HL-60 (cell line): ENCODE measurements at regions not wholly inside any gene's neighbourhood (a gene's known extent, or its start where the extent isn't known, plus 50 kb on each side); places are given as distances from the start of the nearest gene placed in this dataset.
"Not testable (repeated sequence)": the region's sequence is repeated elsewhere in the genome, so short reads cannot be mapped to it uniquely, and the experiment has no call there.

ENCODE experiments used
- DNase-seq, 2 experiments: peaks; one replicate each; pipeline ENCODE4 v3.0.0-alpha.2; 2010 to 2020; ENCODE audit warnings: low read depth in 1 of 2, low spot score in 1 of 2
- H3K27ac ChIP-seq: fragments of 250-450 bp; sonication (Bioruptor Pico); replicated peaks from 2 replicates; pipeline ENCODE4 v1.5.1; 2020; ENCODE audit warnings: mild to moderate bottlenecking, moderate library complexity
- H3K27me3 ChIP-seq: fragments of 250-450 bp; sonication (Bioruptor Pico); 2 replicates; pipeline ENCODE4 v1.5.1; 2021; ENCODE audit warnings: mild to moderate bottlenecking, moderate library complexity; ENCODE audit not compliant: insufficient read depth, poor library complexity, severe bottlenecking
- H3K4me3 ChIP-seq: replicated peaks from 2 replicates; pipeline ENCODE4 v1.5.1; 2011; ENCODE audit warnings: mild to moderate bottlenecking, control low read depth, low read length; ENCODE audit not compliant: insufficient read depth
- GABPA ChIP-seq: IDR thresholded peaks from 2 replicates; pipeline ENCODE4 v1.6.1; 2012; ENCODE audit warnings: low read depth
- POLR2AphosphoS5 ChIP-seq: IDR thresholded peaks from 2 replicates; pipeline ENCODE4 v1.6.1; 2012; ENCODE audit warnings: low read depth
- SPI1 ChIP-seq: IDR thresholded peaks from 2 replicates; pipeline ENCODE4 v1.6.1; 2012; ENCODE audit warnings: low read depth, mild to moderate bottlenecking, borderline replicate concordance
- TF ChIP-seq, protein P1 (sequence below): IDR thresholded peaks from 2 replicates; pipeline ENCODE4 v1.6.1; 2012; ENCODE audit warnings: low read depth; ENCODE audit not compliant: insufficient replicate concordance
- TF ChIP-seq, protein P2 (sequence below): IDR thresholded peaks from one replicate; pipeline ENCODE4 v1.5.1; 2011; ENCODE audit warnings: low read length, control low read depth, inconsistent platforms; ENCODE audit not compliant: insufficient read depth

DNA sequence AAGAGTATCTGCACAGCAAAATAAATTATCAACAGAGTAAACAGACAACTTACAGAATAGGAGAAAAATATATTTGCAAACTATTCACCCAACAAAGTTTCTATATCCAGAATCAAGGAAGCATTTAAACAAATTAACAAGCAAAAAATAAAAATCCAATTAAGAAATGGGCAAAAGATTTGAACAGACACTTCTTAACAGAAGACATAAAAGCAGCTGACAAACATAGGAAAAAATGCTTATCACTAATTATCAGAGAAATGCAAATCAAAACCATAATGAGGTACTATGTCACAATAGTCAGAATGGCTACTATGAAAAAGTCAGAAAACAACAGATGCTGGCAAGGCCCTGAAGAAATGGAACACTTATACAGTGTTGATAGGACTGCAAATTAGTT, 434.2 kb upstream of the ADGRB3 start:
- Histone ChIP-seq H3K4me3 (no peak overlapping the region), H3K27me3 (no peaks in the 10 kb centered on the region), H3K27ac (no peak overlapping the region)
- no peak for DNase-seq
- TF ChIP-seq, protein P1, sequence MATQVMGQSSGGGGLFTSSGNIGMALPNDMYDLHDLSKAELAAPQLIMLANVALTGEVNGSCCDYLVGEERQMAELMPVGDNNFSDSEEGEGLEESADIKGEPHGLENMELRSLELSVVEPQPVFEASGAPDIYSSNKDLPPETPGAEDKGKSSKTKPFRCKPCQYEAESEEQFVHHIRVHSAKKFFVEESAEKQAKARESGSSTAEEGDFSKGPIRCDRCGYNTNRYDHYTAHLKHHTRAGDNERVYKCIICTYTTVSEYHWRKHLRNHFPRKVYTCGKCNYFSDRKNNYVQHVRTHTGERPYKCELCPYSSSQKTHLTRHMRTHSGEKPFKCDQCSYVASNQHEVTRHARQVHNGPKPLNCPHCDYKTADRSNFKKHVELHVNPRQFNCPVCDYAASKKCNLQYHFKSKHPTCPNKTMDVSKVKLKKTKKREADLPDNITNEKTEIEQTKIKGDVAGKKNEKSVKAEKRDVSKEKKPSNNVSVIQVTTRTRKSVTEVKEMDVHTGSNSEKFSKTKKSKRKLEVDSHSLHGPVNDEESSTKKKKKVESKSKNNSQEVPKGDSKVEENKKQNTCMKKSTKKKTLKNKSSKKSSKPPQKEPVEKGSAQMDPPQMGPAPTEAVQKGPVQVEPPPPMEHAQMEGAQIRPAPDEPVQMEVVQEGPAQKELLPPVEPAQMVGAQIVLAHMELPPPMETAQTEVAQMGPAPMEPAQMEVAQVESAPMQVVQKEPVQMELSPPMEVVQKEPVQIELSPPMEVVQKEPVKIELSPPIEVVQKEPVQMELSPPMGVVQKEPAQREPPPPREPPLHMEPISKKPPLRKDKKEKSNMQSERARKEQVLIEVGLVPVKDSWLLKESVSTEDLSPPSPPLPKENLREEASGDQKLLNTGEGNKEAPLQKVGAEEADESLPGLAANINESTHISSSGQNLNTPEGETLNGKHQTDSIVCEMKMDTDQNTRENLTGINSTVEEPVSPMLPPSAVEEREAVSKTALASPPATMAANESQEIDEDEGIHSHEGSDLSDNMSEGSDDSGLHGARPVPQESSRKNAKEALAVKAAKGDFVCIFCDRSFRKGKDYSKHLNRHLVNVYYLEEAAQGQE, result no peak
- no peak for TF ChIP-seq GABPA
- no peak for TF ChIP-seq POLR2AphosphoS5
- TF ChIP-seq SPI1, result no peak
- TF ChIP-seq, protein P2, sequence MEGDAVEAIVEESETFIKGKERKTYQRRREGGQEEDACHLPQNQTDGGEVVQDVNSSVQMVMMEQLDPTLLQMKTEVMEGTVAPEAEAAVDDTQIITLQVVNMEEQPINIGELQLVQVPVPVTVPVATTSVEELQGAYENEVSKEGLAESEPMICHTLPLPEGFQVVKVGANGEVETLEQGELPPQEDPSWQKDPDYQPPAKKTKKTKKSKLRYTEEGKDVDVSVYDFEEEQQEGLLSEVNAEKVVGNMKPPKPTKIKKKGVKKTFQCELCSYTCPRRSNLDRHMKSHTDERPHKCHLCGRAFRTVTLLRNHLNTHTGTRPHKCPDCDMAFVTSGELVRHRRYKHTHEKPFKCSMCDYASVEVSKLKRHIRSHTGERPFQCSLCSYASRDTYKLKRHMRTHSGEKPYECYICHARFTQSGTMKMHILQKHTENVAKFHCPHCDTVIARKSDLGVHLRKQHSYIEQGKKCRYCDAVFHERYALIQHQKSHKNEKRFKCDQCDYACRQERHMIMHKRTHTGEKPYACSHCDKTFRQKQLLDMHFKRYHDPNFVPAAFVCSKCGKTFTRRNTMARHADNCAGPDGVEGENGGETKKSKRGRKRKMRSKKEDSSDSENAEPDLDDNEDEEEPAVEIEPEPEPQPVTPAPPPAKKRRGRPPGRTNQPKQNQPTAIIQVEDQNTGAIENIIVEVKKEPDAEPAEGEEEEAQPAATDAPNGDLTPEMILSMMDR, result no peak

DNA sequence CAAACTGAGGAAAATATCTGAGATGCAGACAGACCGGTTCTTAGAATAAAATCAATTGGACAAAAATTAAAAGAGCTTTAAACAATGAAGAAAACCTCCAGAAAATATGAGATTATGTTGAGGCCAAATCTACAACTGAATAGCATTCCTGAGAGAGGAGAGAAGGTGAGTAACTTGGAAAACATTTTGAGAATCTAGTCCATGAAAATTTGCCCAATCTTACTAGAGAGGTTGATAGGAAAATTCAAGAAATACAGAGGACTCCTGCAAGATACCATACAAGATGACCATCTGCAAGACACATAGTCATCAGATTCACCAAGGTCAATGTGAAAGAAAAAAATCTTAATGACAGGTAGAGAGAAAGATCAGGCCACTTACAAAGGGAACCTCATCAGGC, 437.7 kb upstream of the ADGRB3 start:
- DNase-seq, result no peak
- H3K4me3 ChIP-seq, result no peak overlapping the region
- TF ChIP-seq SPI1 (no peak), GABPA (no peak), POLR2AphosphoS5 (no peak)
- TF ChIP-seq, protein P2, result no peak
- TF ChIP-seq, protein P1, result no peak
- H3K27ac ChIP-seq, result no peak overlapping the region
- no peaks in the 10 kb centered on the region for H3K27me3 ChIP-seq

DNA sequence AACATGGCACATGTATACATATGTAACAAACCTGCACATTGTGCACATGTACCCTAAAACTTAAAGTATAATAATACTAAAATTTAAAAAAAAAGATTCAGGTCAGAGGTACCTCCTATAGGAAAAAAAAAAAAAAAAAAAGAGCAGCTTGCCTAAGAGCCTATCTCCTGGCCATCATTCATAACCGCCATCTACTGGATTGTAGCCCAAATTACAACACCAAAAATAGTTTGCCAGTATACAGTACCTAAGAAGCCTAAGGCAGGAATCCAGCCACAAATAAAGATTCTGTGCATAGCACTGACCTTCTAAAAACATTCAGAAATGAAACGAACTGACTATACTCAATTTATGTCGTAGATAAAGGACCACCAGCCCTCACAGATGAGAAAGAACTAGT, 438.4 kb upstream of the ADGRB3 start:
- TF ChIP-seq, protein P2, result no peak
- TF ChIP-seq SPI1, result no peak
- TF ChIP-seq POLR2AphosphoS5, result no peak
- no peak for TF ChIP-seq GABPA
- TF ChIP-seq, protein P1, result no peak
- Histone ChIP-seq H3K4me3 (no peak overlapping the region), H3K27me3 (no peaks in the 10 kb centered on the region), H3K27ac (no peak overlapping the region)
- DNase-seq, result peak; percentile 15 to 20

- H3K27ac ChIP-seq, DNase-seq, H3K27me3 ChIP-seq, H3K4me3 ChIP-seq: not testable (repeated sequence)
Measured at GRCh38 chr6:68195753-68196152, 439.3 kb upstream of the ADGRB3 start.
